Osteocyte (in vitro differentiated cells): ENCODE measurements at regions not wholly inside any gene's neighbourhood (a gene's known extent, or its start where the extent isn't known, plus 50 kb on each side); places are given as distances from the start of the nearest gene placed in this dataset.

Experiments used
- DNase-seq: peaks from one replicate; pipeline ENCODE4 v3.0.0; 2021; ENCODE audit warnings: mixed read lengths; ENCODE audit not compliant: unreplicated experiment; ENCODE audit errors: extremely low spot score
- H3K27ac Mint-ChIP-seq: one replicate; pipeline ENCODE4 v1.8.0; 2021; ENCODE audit warnings: mild to moderate bottlenecking, mixed read lengths; ENCODE audit not compliant: unreplicated experiment
- H3K27me3 Mint-ChIP-seq: one replicate; pipeline ENCODE4 v1.8.0; 2021; ENCODE audit warnings: mixed read lengths; ENCODE audit not compliant: unreplicated experiment
- H3K36me3 Mint-ChIP-seq: one replicate; pipeline ENCODE4 v1.8.0; 2021; ENCODE audit warnings: mixed read lengths; ENCODE audit not compliant: unreplicated experiment
- H3K4me1 Mint-ChIP-seq: one replicate; pipeline ENCODE4 v1.8.0; 2021; ENCODE audit warnings: mixed read lengths; ENCODE audit not compliant: unreplicated experiment
- H3K4me3 Mint-ChIP-seq: one replicate; pipeline ENCODE4 v1.8.0; 2021; ENCODE audit warnings: mild to moderate bottlenecking, moderate library complexity, mixed read lengths; ENCODE audit not compliant: unreplicated experiment
- H3K9me3 Mint-ChIP-seq: one replicate; pipeline ENCODE4 v1.8.0; 2021; ENCODE audit warnings: mixed read lengths; ENCODE audit not compliant: unreplicated experiment
- TF ChIP-seq, protein P1 (sequence below): fragments of 200-600 bp; sonication (generic); IDR thresholded peaks from 2 replicates; pipeline ENCODE4 v1.5.0; 2021; ENCODE audit warnings: antibody characterized with exemption, mild to moderate bottlenecking, moderate library complexity

DNA sequence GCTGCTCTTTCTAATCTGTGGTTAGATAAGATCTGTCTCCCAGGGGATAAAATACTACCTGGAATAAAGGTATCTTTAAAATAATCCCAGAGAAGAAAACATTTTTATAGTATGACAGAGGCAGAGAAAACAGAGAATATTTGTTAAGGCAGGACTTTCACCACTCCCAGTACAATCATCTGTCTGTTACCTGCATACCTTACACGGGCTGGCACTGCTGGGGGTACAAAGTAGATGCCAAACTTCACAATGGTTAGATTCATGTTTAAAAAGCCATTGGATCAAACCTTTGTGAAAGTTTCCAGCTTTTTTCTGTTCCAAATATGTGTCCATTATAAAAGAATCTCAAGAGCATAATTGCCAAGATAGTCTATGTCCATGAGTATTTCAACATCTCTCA lies 273.6 kb upstream of the BTG1 start:
- no peaks in the 10 kb centered on the region for H3K9me3 Mint-ChIP-seq
- H3K4me1 Mint-ChIP-seq: peaks cover 16% of the 10 kb centered on the region
- no peak for DNase-seq
- H3K36me3 Mint-ChIP-seq: no peaks in the 10 kb centered on the region
- no peak overlapping the region for H3K4me3 Mint-ChIP-seq
- TF ChIP-seq, protein P1, sequence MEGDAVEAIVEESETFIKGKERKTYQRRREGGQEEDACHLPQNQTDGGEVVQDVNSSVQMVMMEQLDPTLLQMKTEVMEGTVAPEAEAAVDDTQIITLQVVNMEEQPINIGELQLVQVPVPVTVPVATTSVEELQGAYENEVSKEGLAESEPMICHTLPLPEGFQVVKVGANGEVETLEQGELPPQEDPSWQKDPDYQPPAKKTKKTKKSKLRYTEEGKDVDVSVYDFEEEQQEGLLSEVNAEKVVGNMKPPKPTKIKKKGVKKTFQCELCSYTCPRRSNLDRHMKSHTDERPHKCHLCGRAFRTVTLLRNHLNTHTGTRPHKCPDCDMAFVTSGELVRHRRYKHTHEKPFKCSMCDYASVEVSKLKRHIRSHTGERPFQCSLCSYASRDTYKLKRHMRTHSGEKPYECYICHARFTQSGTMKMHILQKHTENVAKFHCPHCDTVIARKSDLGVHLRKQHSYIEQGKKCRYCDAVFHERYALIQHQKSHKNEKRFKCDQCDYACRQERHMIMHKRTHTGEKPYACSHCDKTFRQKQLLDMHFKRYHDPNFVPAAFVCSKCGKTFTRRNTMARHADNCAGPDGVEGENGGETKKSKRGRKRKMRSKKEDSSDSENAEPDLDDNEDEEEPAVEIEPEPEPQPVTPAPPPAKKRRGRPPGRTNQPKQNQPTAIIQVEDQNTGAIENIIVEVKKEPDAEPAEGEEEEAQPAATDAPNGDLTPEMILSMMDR: no peak
- no peaks in the 10 kb centered on the region for H3K27me3 Mint-ChIP-seq
- H3K27ac Mint-ChIP-seq: no peak overlapping the region

DNA sequence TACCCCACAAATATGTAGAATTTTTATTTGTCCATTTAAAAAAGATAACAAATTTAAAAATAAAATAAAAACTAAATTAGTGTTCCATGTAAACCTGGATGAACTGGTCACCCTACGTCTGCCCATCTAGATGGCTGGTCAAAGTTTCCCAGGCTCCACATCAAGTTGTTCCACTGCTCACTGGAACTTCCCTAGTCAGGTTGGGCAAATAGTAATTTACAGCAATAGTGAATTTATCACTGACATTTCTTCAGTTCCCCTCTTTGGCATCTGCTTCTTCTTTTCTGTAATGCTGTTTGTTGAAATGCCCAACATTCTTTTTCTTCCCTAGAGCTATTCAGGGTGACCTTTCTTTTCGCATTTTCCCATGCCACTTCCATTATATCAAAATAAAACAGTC lies 272.7 kb upstream of the BTG1 start:
- no peaks in the 10 kb centered on the region for H3K9me3 Mint-ChIP-seq
- TF ChIP-seq, protein P1: no peak
- no peaks in the 10 kb centered on the region for H3K27me3 Mint-ChIP-seq
- H3K4me1 Mint-ChIP-seq: peaks cover 10% of the 10 kb centered on the region
- no peaks in the 10 kb centered on the region for H3K36me3 Mint-ChIP-seq
- DNase-seq: no peak
- no peak overlapping the region for H3K27ac Mint-ChIP-seq
- H3K4me3 Mint-ChIP-seq: no peak overlapping the region

DNA sequence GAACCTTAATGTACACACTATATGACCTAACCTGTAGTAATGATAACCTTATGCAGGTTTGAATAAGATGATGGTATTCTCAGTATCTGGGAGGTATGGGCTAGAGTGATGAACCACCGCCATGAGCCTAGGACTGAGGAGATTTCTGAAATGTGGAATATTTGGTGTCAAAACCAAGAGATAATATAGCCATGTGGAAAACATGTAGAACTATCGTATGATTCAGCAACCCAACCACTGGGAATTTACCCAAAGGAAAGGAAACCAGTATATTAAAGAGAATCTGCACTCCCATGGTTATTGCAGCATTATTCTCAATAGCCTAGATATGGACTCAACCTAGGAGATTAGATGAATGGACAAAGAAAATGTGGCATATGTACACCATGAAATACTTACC lies 271.7 kb upstream of the BTG1 start:
- TF ChIP-seq, protein P1: no peak
- peaks cover 14% of the 10 kb centered on the region for H3K4me1 Mint-ChIP-seq
- H3K9me3 Mint-ChIP-seq: no peaks in the 10 kb centered on the region
- H3K27ac Mint-ChIP-seq: no peak overlapping the region
- DNase-seq: no peak
- no peaks in the 10 kb centered on the region for H3K36me3 Mint-ChIP-seq
- no peak overlapping the region for H3K4me3 Mint-ChIP-seq
- no peaks in the 10 kb centered on the region for H3K27me3 Mint-ChIP-seq

DNA sequence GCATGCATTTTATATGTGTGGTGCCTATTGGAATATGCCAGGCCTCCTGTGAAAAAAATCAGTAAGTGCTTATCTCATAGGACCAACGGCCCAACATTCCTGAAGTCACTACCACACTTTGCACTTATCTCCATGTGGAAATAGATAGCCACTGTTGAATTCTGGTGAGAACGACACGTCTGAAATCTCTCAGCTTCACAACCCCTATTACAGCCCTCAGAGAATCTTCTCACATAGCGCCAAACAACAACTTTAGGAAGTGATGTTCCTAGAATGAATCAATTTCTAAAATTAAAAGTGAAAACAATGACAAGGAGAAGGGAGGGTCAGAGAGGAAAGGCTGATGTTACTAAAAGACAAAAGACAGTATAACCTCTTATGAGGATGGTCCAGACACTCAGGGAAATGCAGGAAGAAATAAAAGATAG lies 270.8 kb upstream of the BTG1 start:
- H3K9me3 Mint-ChIP-seq: no peaks in the 10 kb centered on the region
- DNase-seq: no peak
- H3K36me3 Mint-ChIP-seq: no peaks in the 10 kb centered on the region
- no peak overlapping the region for H3K27ac Mint-ChIP-seq
- TF ChIP-seq, protein P1: no peak
- no peaks in the 10 kb centered on the region for H3K27me3 Mint-ChIP-seq
- peaks cover 14% of the 10 kb centered on the region for H3K4me1 Mint-ChIP-seq
- H3K4me3 Mint-ChIP-seq: no peak overlapping the region

DNA sequence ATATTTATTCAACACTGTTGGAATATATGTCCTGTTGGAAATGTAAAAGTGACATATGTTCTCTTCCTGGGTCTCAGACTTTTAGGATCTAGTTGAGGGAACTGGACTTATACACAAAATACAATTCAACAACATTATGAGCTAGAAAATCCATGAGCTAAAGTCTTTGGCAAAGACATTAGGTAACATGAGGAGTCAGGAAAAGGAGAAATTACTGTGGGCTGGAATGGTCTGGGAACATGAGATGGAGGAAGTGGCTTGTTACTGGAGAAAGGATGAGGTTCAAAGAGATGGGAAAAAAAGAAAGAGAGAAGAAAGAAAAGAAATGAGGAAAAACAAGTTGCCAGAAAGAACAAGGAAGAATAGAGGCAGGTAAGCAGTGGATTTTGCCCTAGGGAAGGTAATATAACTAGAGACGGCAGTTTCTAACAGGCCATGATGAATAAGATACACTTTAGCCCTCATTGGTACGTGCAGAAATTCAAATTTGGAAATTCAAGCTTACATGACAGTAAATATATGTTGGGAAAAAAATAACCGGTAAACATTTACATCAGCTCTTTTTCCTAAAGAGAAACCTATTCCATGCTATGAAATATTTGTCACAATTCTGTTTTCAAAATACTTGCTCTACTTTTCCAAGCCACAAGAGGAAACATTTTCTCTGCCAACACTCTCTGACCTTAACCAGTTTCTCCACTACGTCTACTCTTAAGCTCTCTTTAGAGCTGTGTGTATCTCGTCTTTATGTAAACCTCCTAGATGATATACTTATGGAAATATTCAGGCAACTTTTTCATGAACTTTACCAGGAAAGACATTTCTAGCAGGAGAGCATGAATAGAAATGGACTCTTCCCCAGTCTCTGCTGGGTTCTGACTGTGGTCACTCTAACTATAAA lies 268.8 kb upstream of the BTG1 start:
- Mint-ChIP-seq H3K4me3 (no peak overlapping the region), H3K36me3 (no peaks in the 10 kb centered on the region), H3K27ac (peak overlapping the region; percentile 43), H3K4me1 (peaks cover 14% of the 10 kb centered on the region), H3K27me3 (no peaks in the 10 kb centered on the region), H3K9me3 (no peaks in the 10 kb centered on the region)
- DNase-seq: no peak
- TF ChIP-seq, protein P1: no peak
